Pancreas (tissue), 10 donors: ENCODE measurements at regions not wholly inside any gene's neighbourhood (a gene's known extent, or its start where the extent isn't known, plus 50 kb on each side); places are given as distances from the start of the nearest gene placed in this dataset.

Source experiments
- ATAC-seq, 4 donors: fragments of 200-7000 bp; cut with Tn5 transposase; one replicate each; pipeline versions ENCODE4 v1.8.0 to v1.9.1; 2020; ENCODE audit warnings: mild to moderate bottlenecking in 4 of 4, moderate library complexity in 4 of 4
- DNase-seq, 6 donors: peaks; one replicate each; pipeline ENCODE4 v3.0.0-alpha.2; 2020
- FAIRE-seq: peaks from 2 replicates; lab custom pipeline; 2012; peaks lifted over from hg19 to GRCh38; lab: Jason Lieb, UNC
- H3K27ac ChIP-seq, 4 donors: fragments of 200-600 bp; sonication (generic); 1 replicate in 3 of 4; 2 replicates in 1 of 4; pipeline versions ENCODE4 v1.5.0 to v1.8.0; 2020
- H3K27me3 ChIP-seq, 4 donors: fragments of 200-600 bp; one replicate each; pipeline ENCODE4 v1.8.0; 2021
- H3K36me3 ChIP-seq, 3 donors: fragments of 200-600 bp; sonication (generic) in 1 of 3; one replicate each; pipeline versions ENCODE4 v1.5.0 to v1.8.0; 2020 to 2021
- H3K4me1 ChIP-seq, 3 donors: fragments of 200-600 bp; one replicate each; pipeline ENCODE4 v1.8.0; 2021
- H3K4me3 ChIP-seq, 4 donors: fragments of 200-600 bp; sonication (generic) in 2 of 4; one replicate each; pipeline versions ENCODE4 v1.5.0 to v1.8.0; 2020 to 2021
- H3K9me3 ChIP-seq, 4 donors: fragments of 200-600 bp; one replicate each; pipeline ENCODE4 v1.8.0; 2021
- WGBS, 2 donors: extraction: QIAGEN DNeasy Blood & Tissue Kit; methylation state at CpG; one replicate each; pipeline ENCODE4 v1.1.7; 2013; 5-methylcytosine and 5-hydroxymethylcytosine counted together
- intact Hi-C, 3 donors: fragments of 100-400 bp; cut with DNase I; formaldehyde crosslinking; loops; one replicate each; pipeline versions ENCODE4 v1.11.1 to v1.14.2; 2022
- TF ChIP-seq, protein P1 (sequence below), 4 donors: fragments of 200-600 bp; sonication (generic) in 3 of 4; IDR thresholded peaks; one replicate each; pipeline versions ENCODE4 v1.5.0 to v1.8.0; 2021; ENCODE audit warnings: antibody characterized with exemption in 4 of 4
- donor health status: healthy with polysubstance abuse.
- donor health status: DM: no; HTN: no; CAD: no; lungs with moderate emphysema.
- donor health status: DM: no; HTN: no; CAD: no.
- donor health status: control.
- donor health status: control.
- donor health status: Bipolar disorder and iron deficiency.
- donor health status: DM: yes; HTN: yes; CAD: no.
- donor health status: DM: no; HTN: no; CAD: no.
- donor health status: DM: no; HTN: no; CAD: no.
- donor health status: DM: yes; HTN: yes; CAD: no.

- intact Hi-C loops, result no loop called here
- TF ChIP-seq, protein P1, sequence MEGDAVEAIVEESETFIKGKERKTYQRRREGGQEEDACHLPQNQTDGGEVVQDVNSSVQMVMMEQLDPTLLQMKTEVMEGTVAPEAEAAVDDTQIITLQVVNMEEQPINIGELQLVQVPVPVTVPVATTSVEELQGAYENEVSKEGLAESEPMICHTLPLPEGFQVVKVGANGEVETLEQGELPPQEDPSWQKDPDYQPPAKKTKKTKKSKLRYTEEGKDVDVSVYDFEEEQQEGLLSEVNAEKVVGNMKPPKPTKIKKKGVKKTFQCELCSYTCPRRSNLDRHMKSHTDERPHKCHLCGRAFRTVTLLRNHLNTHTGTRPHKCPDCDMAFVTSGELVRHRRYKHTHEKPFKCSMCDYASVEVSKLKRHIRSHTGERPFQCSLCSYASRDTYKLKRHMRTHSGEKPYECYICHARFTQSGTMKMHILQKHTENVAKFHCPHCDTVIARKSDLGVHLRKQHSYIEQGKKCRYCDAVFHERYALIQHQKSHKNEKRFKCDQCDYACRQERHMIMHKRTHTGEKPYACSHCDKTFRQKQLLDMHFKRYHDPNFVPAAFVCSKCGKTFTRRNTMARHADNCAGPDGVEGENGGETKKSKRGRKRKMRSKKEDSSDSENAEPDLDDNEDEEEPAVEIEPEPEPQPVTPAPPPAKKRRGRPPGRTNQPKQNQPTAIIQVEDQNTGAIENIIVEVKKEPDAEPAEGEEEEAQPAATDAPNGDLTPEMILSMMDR (IDR thresholded peaks at IDR 0.05), result no peak
- Histone ChIP-seq H3K27ac (no peak overlapping the region), H3K36me3 (no peaks in the 10 kb centered on the region), H3K4me1 (no peaks in the 10 kb centered on the region), H3K27me3 (no peaks in the 10 kb centered on the region), H3K9me3 (no peaks in the 10 kb centered on the region), H3K4me3 (no peak overlapping the region)
- 84 to 89% methylated on average over 8 of the region's 8 CpGs for WGBS, 2 donors
- no peak for FAIRE-seq
- ATAC-seq, result no peak
- no peak for DNase-seq
Observed at GRCh38 chr14:101109347-101109638, 205.8 kb upstream of the RTL1 start.

GRCh38 chr14:101109981-101110728 lies 206.6 kb upstream of the RTL1 start:
- H3K4me1 ChIP-seq, result no peaks in the 10 kb centered on the region
- intact Hi-C loops, result no loop called here
- FAIRE-seq (no peak), ATAC-seq (peak in 1 of 4 donors; percentile 66), DNase-seq (peak in 1 of 6 donors; percentile 37)
- 75% methylated on average over 14 to 15 of the region's 15 CpGs for WGBS, 2 donors
- H3K27me3 ChIP-seq, result no peaks in the 10 kb centered on the region
- no peaks in the 10 kb centered on the region for H3K36me3 ChIP-seq
- H3K9me3 ChIP-seq, result no peaks in the 10 kb centered on the region
- no peak overlapping the region for H3K27ac ChIP-seq
- TF ChIP-seq, protein P1 (IDR thresholded peaks at IDR 0.05), result no peak
- no peak overlapping the region for H3K4me3 ChIP-seq

DNA sequence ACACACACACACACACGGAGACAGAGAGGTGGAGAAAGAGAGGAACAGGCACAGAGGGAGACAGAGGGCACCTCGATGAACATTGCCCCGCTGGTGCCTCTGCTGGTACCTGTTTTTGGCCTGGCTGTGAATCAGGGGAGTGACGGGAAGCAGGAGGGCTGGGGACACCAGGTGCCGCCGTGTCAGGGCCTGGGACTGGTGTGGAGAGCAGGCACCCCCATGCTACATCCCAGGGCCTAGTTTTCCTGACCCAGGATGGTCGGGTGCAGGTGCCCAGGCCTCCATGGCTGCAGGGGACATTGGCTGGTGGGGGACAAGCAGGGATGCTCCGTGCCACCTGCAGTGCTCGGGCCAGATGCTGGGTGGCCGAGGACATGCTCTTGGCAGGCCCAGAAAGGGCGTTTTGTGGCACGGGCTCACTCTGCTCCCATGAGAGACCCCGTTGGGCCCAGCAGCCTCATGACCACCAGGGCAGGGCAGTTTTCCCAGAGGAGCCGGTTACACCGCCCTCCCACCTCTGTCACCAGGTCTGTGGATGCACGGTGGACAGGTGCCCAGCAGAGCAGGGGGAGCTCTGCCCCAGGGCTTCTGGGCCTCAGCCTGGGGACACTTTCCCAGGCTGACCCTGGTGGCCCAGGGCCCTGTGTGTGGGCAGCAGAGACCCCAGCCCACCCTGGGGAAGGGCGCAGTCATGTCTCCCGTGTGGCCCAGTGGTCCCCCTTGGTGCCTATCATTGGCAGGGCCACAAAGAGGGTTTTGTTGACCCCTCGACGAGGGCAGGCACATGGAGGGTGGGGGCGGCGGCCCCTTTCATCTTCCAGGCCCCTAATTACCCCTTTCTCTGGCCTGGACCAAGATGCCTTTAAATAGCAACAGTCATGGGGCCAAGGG lies 207.5 kb upstream of the RTL1 start:
- FAIRE-seq (no peak), ATAC-seq (no peak), DNase-seq (peak in 1 of 6 donors; percentile 48)
- no peaks in the 10 kb centered on the region for H3K36me3 ChIP-seq
- WGBS, 2 donors, result 70 to 74% methylated on average over 20 to 22 of the region's 22 CpGs
- no peaks in the 10 kb centered on the region for H3K4me1 ChIP-seq
- TF ChIP-seq, protein P1 (IDR thresholded peaks at IDR 0.05), result no peak
- H3K4me3 ChIP-seq, result no peak overlapping the region
- H3K27ac ChIP-seq, result no peak overlapping the region
- H3K27me3 ChIP-seq, result no peaks in the 10 kb centered on the region
- intact Hi-C loops, result no loop called here
- H3K9me3 ChIP-seq, result no peaks in the 10 kb centered on the region

GRCh38 chr14:101111620-101112290 lies 208.2 kb upstream of the RTL1 start:
- intact Hi-C loops, result no loop called here
- no peak for ATAC-seq

More at GRCh38 chr14:101111620-101112290, 208.2 kb upstream of the RTL1 start:
- TF ChIP-seq, protein P1 (IDR thresholded peaks at IDR 0.05), result no peak
- Histone ChIP-seq H3K4me3 (no peak overlapping the region), H3K27me3 (no peaks in the 10 kb centered on the region), H3K4me1 (no peaks in the 10 kb centered on the region), H3K36me3 (no peaks in the 10 kb centered on the region), H3K9me3 (no peaks in the 10 kb centered on the region), H3K27ac (no peak overlapping the region)
- DNase-seq (peak in 1 of 6 donors; percentile 58), FAIRE-seq (no peak)
- WGBS, 2 donors, result 73 to 76% methylated on average over 20 to 23 of the region's 23 CpGs
